Activated naive CD8-positive, alpha-beta T cell (primary cell): ENCODE measurements at regions not wholly inside any gene's neighbourhood (a gene's known extent, or its start where the extent isn't known, plus 50 kb on each side); places are given as distances from the start of the nearest gene placed in this dataset.

Experiments used
- H3K27ac Mint-ChIP-seq: one replicate; pipeline ENCODE4 v1.8.0; 2021; ENCODE audit warnings: mixed read lengths
- H3K27me3 Mint-ChIP-seq: one replicate; pipeline ENCODE4 v1.8.0; 2021; ENCODE audit warnings: mixed read lengths
- H3K36me3 Mint-ChIP-seq: one replicate; pipeline ENCODE4 v1.8.0; 2021; ENCODE audit warnings: mixed read lengths
- H3K4me1 Mint-ChIP-seq: one replicate; pipeline ENCODE4 v1.8.0; 2021; ENCODE audit warnings: low read depth, mixed read lengths
- H3K4me3 Mint-ChIP-seq: one replicate; pipeline ENCODE4 v1.8.0; 2021; ENCODE audit warnings: mild to moderate bottlenecking, mixed read lengths
- H3K9me3 Mint-ChIP-seq: one replicate; pipeline ENCODE4 v1.8.0; 2021; ENCODE audit warnings: low read depth, mixed read lengths

- Mint-ChIP-seq H3K9me3 (no peaks in the 10 kb centered on the region), H3K27ac (no peak overlapping the region), H3K4me1 (peaks cover 34% of the 10 kb centered on the region), H3K4me3 (no peak overlapping the region), H3K27me3 (no peaks in the 10 kb centered on the region), H3K36me3 (no peaks in the 10 kb centered on the region)
Measured at GRCh38 chr10:8889538-8889937, 835.0 kb downstream of the GATA3 start.

- Mint-ChIP-seq H3K9me3 (peaks cover 3% of the 10 kb centered on the region), H3K27me3 (no peaks in the 10 kb centered on the region), H3K4me3 (peak overlapping the region; percentile 12), H3K36me3 (peaks cover 3% of the 10 kb centered on the region), H3K4me1 (peaks cover 46% of the 10 kb centered on the region), H3K27ac (peak overlapping the region; percentile 81)
Measured at GRCh38 chr10:8893102-8893501, 838.6 kb downstream of the GATA3 start.

GRCh38 chr10:8894148-8894547 is 839.7 kb downstream of the GATA3 start:
- Mint-ChIP-seq H3K4me3 (no peak overlapping the region), H3K36me3 (peaks cover 3% of the 10 kb centered on the region), H3K9me3 (peaks cover 3% of the 10 kb centered on the region), H3K27ac (peak overlapping the region; percentile 81), H3K27me3 (no peaks in the 10 kb centered on the region), H3K4me1 (peaks cover 51% of the 10 kb centered on the region)

- peak overlapping the region; percentile 72 for H3K4me3 Mint-ChIP-seq
- no peaks in the 10 kb centered on the region for H3K27me3 Mint-ChIP-seq
- H3K4me1 Mint-ChIP-seq: peaks cover 35% of the 10 kb centered on the region
- peaks cover 3% of the 10 kb centered on the region for H3K36me3 Mint-ChIP-seq
- peak overlapping the region; percentile 75 for H3K27ac Mint-ChIP-seq
- H3K9me3 Mint-ChIP-seq: peaks cover 3% of the 10 kb centered on the region
Measured at GRCh38 chr10:8897769-8898168, 843.3 kb downstream of the GATA3 start.

- peak overlapping the region; percentile 14 for H3K4me3 Mint-ChIP-seq
Measured at GRCh38 chr10:8898745-8899330, 844.4 kb downstream of the GATA3 start.

GRCh38 chr10:8902926-8903325 is 848.4 kb downstream of the GATA3 start:
- H3K27ac Mint-ChIP-seq: no peak overlapping the region

More at GRCh38 chr10:8898745-8899330, 844.4 kb downstream of the GATA3 start:
- Mint-ChIP-seq H3K27me3 (no peaks in the 10 kb centered on the region), H3K36me3 (peaks cover 3% of the 10 kb centered on the region), H3K4me1 (peaks cover 24% of the 10 kb centered on the region), H3K9me3 (peaks cover 3% of the 10 kb centered on the region), H3K27ac (peak overlapping the region; percentile 87)

GRCh38 chr10:8908013-8908412 is 853.5 kb downstream of the GATA3 start:
- Mint-ChIP-seq H3K36me3 (peaks cover 4% of the 10 kb centered on the region), H3K9me3 (no peaks in the 10 kb centered on the region), H3K27me3 (no peaks in the 10 kb centered on the region), H3K4me3 (no peak overlapping the region), H3K27ac (no peak overlapping the region), H3K4me1 (peaks cover 6% of the 10 kb centered on the region)

More at GRCh38 chr10:8902926-8903325, 848.4 kb downstream of the GATA3 start:
- peaks cover 7% of the 10 kb centered on the region for H3K4me1 Mint-ChIP-seq
- H3K4me3 Mint-ChIP-seq: no peak overlapping the region
- H3K27me3 Mint-ChIP-seq: no peaks in the 10 kb centered on the region
- H3K9me3 Mint-ChIP-seq: no peaks in the 10 kb centered on the region
- peaks cover 4% of the 10 kb centered on the region for H3K36me3 Mint-ChIP-seq

- H3K36me3 Mint-ChIP-seq: peaks cover 4% of the 10 kb centered on the region
- H3K27ac Mint-ChIP-seq: no peak overlapping the region
- H3K4me3 Mint-ChIP-seq: no peak overlapping the region
- H3K4me1 Mint-ChIP-seq: peaks cover 4% of the 10 kb centered on the region
- no peaks in the 10 kb centered on the region for H3K27me3 Mint-ChIP-seq
- H3K9me3 Mint-ChIP-seq: no peaks in the 10 kb centered on the region
Measured at GRCh38 chr10:8910314-8910713, 855.8 kb downstream of the GATA3 start.

- peaks cover 1% of the 10 kb centered on the region for H3K9me3 Mint-ChIP-seq
- H3K4me1 Mint-ChIP-seq: peaks cover 4% of the 10 kb centered on the region
- H3K36me3 Mint-ChIP-seq: peaks cover 4% of the 10 kb centered on the region
- no peaks in the 10 kb centered on the region for H3K27me3 Mint-ChIP-seq
- no peak overlapping the region for H3K27ac Mint-ChIP-seq
- no peak overlapping the region for H3K4me3 Mint-ChIP-seq
Measured at GRCh38 chr10:8911032-8911431, 856.5 kb downstream of the GATA3 start.

- Mint-ChIP-seq H3K4me1 (peaks cover 4% of the 10 kb centered on the region), H3K36me3 (peaks cover 4% of the 10 kb centered on the region), H3K9me3 (peaks cover 3% of the 10 kb centered on the region), H3K4me3 (no peak overlapping the region), H3K27me3 (no peaks in the 10 kb centered on the region), H3K27ac (no peak overlapping the region)
Measured at GRCh38 chr10:8912108-8912507, 857.6 kb downstream of the GATA3 start.

GRCh38 chr10:8913720-8914119 is 859.2 kb downstream of the GATA3 start:
- H3K9me3 Mint-ChIP-seq: peaks cover 3% of the 10 kb centered on the region
- H3K36me3 Mint-ChIP-seq: peaks cover 3% of the 10 kb centered on the region
- no peak overlapping the region for H3K4me3 Mint-ChIP-seq
- H3K4me1 Mint-ChIP-seq: peaks cover 4% of the 10 kb centered on the region
- no peaks in the 10 kb centered on the region for H3K27me3 Mint-ChIP-seq
- H3K27ac Mint-ChIP-seq: no peak overlapping the region

- H3K4me3 Mint-ChIP-seq: peak overlapping the region; percentile 0
- H3K9me3 Mint-ChIP-seq: peaks cover 3% of the 10 kb centered on the region
- H3K4me1 Mint-ChIP-seq: peaks cover 11% of the 10 kb centered on the region
- no peaks in the 10 kb centered on the region for H3K27me3 Mint-ChIP-seq
- H3K27ac Mint-ChIP-seq: peak overlapping the region; percentile 81
- peaks cover 2% of the 10 kb centered on the region for H3K36me3 Mint-ChIP-seq
Measured at GRCh38 chr10:8919280-8919679, 864.8 kb downstream of the GATA3 start.

GRCh38 chr10:8921568-8921967 is 867.1 kb downstream of the GATA3 start:
- peaks cover 7% of the 10 kb centered on the region for H3K36me3 Mint-ChIP-seq
- H3K4me1 Mint-ChIP-seq: peaks cover 11% of the 10 kb centered on the region
- no peak overlapping the region for H3K27ac Mint-ChIP-seq
- H3K27me3 Mint-ChIP-seq: no peaks in the 10 kb centered on the region
- peaks cover 6% of the 10 kb centered on the region for H3K9me3 Mint-ChIP-seq
- H3K4me3 Mint-ChIP-seq: no peak overlapping the region

GRCh38 chr10:8923096-8923495 is 868.6 kb downstream of the GATA3 start:
- H3K4me1 Mint-ChIP-seq: peaks cover 11% of the 10 kb centered on the region
- H3K27ac Mint-ChIP-seq: no peak overlapping the region
- peaks cover 6% of the 10 kb centered on the region for H3K9me3 Mint-ChIP-seq
- no peak overlapping the region for H3K4me3 Mint-ChIP-seq
- peaks cover 7% of the 10 kb centered on the region for H3K36me3 Mint-ChIP-seq
- no peaks in the 10 kb centered on the region for H3K27me3 Mint-ChIP-seq

GRCh38 chr10:8927705-8928104 is 873.2 kb downstream of the GATA3 start:
- H3K4me1 Mint-ChIP-seq: peaks cover 5% of the 10 kb centered on the region
- no peak overlapping the region for H3K4me3 Mint-ChIP-seq

GRCh38 chr10:8946451-8946850 is 892.0 kb downstream of the GATA3 start:
- Mint-ChIP-seq H3K9me3 (peaks cover 9% of the 10 kb centered on the region), H3K4me1 (peaks cover 10% of the 10 kb centered on the region)

More at GRCh38 chr10:8927705-8928104, 873.2 kb downstream of the GATA3 start:
- Mint-ChIP-seq H3K9me3 (peaks cover 6% of the 10 kb centered on the region), H3K27me3 (no peaks in the 10 kb centered on the region), H3K36me3 (peaks cover 8% of the 10 kb centered on the region), H3K27ac (no peak overlapping the region)

More at GRCh38 chr10:8946451-8946850, 892.0 kb downstream of the GATA3 start:
- no peak overlapping the region for H3K4me3 Mint-ChIP-seq
- no peaks in the 10 kb centered on the region for H3K27me3 Mint-ChIP-seq
- peaks cover 10% of the 10 kb centered on the region for H3K36me3 Mint-ChIP-seq
- H3K27ac Mint-ChIP-seq: no peak overlapping the region
